ENCODE measurements at regions not wholly inside any gene's neighbourhood (a gene's known extent, or its start where the extent isn't known, plus 50 kb on each side); places are given as distances from the start of the nearest gene placed in this dataset.

- no peak for DNase-seq (ENCODE audit: low spot score)
These were observed 1013.3 kb upstream of the SEMA6D start for GRCh38 chr15:46703871-46704637.

GRCh38 chr15:46707452-46707851 lies 1009.9 kb upstream of the SEMA6D start:
- DNase-seq (ENCODE audit: low spot score): no peak

- DNase-seq (ENCODE audit: low spot score): no peak
These were observed 1009.1 kb upstream of the SEMA6D start for GRCh38 chr15:46708226-46708625.

- no peak for DNase-seq (ENCODE audit: low spot score)
These were observed 1007.7 kb upstream of the SEMA6D start for GRCh38 chr15:46709460-46710083.

- DNase-seq (ENCODE audit: low spot score): no peak
These were observed 1006.8 kb upstream of the SEMA6D start for GRCh38 chr15:46710401-46710960.

GRCh38 chr15:46713045-46713444 lies 1004.3 kb upstream of the SEMA6D start:
- no peak for DNase-seq (ENCODE audit: low spot score)

- no peak for DNase-seq (ENCODE audit: low spot score)
These were observed 1002.4 kb upstream of the SEMA6D start for GRCh38 chr15:46714950-46715349.

GRCh38 chr15:46723308-46723707 lies 994.0 kb upstream of the SEMA6D start:
- no peak for DNase-seq (ENCODE audit: low spot score)

GRCh38 chr15:46732060-46732459 lies 985.2 kb upstream of the SEMA6D start:
- no peak for DNase-seq (ENCODE audit: low spot score)

GRCh38 chr15:46735115-46735514 lies 982.2 kb upstream of the SEMA6D start:
- DNase-seq (ENCODE audit: low spot score): no peak

- no peak for DNase-seq (ENCODE audit: low spot score)
These were observed 966.0 kb upstream of the SEMA6D start for GRCh38 chr15:46751303-46751702.

GRCh38 chr15:46753946-46754345 lies 963.4 kb upstream of the SEMA6D start:
- no peak for DNase-seq (ENCODE audit: low spot score)

- no peak for DNase-seq (ENCODE audit: low spot score)
These were observed 954.2 kb upstream of the SEMA6D start for GRCh38 chr15:46763091-46763490.

- no peak for DNase-seq (ENCODE audit: low spot score)
These were observed 952.5 kb upstream of the SEMA6D start for GRCh38 chr15:46764851-46765250.

- no peak for DNase-seq (ENCODE audit: low spot score)
These were observed 951.3 kb upstream of the SEMA6D start for GRCh38 chr15:46766021-46766420.

- DNase-seq (ENCODE audit: low spot score): no peak
These were observed 949.0 kb upstream of the SEMA6D start for GRCh38 chr15:46768287-46768686.

- no peak for DNase-seq (ENCODE audit: low spot score)
These were observed 944.3 kb upstream of the SEMA6D start for GRCh38 chr15:46773016-46773415.

- no peak for DNase-seq (ENCODE audit: low spot score)
These were observed 938.4 kb upstream of the SEMA6D start for GRCh38 chr15:46778876-46779275.

GRCh38 chr15:46786590-46787285 lies 930.6 kb upstream of the SEMA6D start:
- DNase-seq (ENCODE audit: low spot score): no peak

- DNase-seq (ENCODE audit: low spot score): no peak
These were observed 921.6 kb upstream of the SEMA6D start for GRCh38 chr15:46795685-46796084.

GRCh38 chr15:46808834-46809233 lies 908.5 kb upstream of the SEMA6D start:
- DNase-seq (ENCODE audit: low spot score): no peak

GRCh38 chr15:46815240-46815639 lies 902.1 kb upstream of the SEMA6D start:
- DNase-seq (ENCODE audit: low spot score): no peak

- DNase-seq (ENCODE audit: low spot score): no peak
These were observed 901.5 kb upstream of the SEMA6D start for GRCh38 chr15:46815765-46816164.
